Kidney epithelial cell (primary cell): ENCODE measurements at regions not wholly inside any gene's neighbourhood (a gene's known extent, or its start where the extent isn't known, plus 50 kb on each side); places are given as distances from the start of the nearest gene placed in this dataset.

Experiments
- DNase-seq: peaks from one replicate; pipeline ENCODE4 v3.0.0-alpha.2; 2010; ENCODE audit warnings: low read depth
- H3K27me3 ChIP-seq: 2 replicates; pipeline ENCODE4 v1.6.0; 2011; ENCODE audit warnings: low read length; ENCODE audit not compliant: control insufficient read depth, insufficient read depth
- H3K36me3 ChIP-seq: 2 replicates; pipeline ENCODE4 v1.5.1; 2011; ENCODE audit warnings: low read length; ENCODE audit not compliant: control insufficient read depth, insufficient read depth
- H3K4me3 ChIP-seq: 2 replicates; pipeline ENCODE4 v1.5.1; 2011; ENCODE audit warnings: low read depth, mild to moderate bottlenecking, control low read depth, low read length
- TF ChIP-seq, protein P1 (sequence below): IDR thresholded peaks from 2 replicates; pipeline ENCODE4 v1.5.1; 2011; ENCODE audit warnings: mild to moderate bottlenecking, moderate library complexity, low read length, control low read depth, inconsistent platforms; ENCODE audit not compliant: insufficient read depth, poor library complexity, severe bottlenecking

GRCh38 chr4:148563684-148564083 lies 121.5 kb upstream of the NR3C2 start:
- no peak overlapping the region for H3K4me3 ChIP-seq
- no peaks in the 10 kb centered on the region for H3K27me3 ChIP-seq
- TF ChIP-seq, protein P1, sequence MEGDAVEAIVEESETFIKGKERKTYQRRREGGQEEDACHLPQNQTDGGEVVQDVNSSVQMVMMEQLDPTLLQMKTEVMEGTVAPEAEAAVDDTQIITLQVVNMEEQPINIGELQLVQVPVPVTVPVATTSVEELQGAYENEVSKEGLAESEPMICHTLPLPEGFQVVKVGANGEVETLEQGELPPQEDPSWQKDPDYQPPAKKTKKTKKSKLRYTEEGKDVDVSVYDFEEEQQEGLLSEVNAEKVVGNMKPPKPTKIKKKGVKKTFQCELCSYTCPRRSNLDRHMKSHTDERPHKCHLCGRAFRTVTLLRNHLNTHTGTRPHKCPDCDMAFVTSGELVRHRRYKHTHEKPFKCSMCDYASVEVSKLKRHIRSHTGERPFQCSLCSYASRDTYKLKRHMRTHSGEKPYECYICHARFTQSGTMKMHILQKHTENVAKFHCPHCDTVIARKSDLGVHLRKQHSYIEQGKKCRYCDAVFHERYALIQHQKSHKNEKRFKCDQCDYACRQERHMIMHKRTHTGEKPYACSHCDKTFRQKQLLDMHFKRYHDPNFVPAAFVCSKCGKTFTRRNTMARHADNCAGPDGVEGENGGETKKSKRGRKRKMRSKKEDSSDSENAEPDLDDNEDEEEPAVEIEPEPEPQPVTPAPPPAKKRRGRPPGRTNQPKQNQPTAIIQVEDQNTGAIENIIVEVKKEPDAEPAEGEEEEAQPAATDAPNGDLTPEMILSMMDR, result no peak
- DNase-seq, result no peak
- no peaks in the 10 kb centered on the region for H3K36me3 ChIP-seq

- TF ChIP-seq, protein P1, result no peak
- H3K27me3 ChIP-seq, result no peaks in the 10 kb centered on the region
- DNase-seq, result no peak
- H3K4me3 ChIP-seq, result no peak overlapping the region
- H3K36me3 ChIP-seq, result no peaks in the 10 kb centered on the region
Observed at GRCh38 chr4:148561467-148561866, 119.3 kb upstream of the NR3C2 start.

DNA sequence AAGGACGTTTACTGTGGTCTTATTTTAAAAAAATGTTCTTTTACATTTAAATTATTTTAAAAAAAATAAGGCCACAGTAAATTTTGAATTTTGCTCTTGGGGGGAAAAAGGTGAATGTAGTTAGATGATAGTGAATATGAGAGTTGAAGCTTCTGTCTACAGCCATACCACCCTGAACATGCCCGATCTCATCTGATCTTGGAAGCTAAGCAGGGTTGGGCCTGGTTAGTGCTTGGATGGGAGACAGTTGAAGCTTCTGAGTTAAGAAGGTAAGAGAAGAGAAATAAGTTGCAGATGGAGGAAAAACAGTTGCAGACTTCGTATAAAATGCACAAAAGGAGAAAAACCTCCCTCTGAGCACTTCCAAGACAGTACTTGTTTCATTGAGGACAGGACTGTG lies 115.6 kb upstream of the NR3C2 start:
- Histone ChIP-seq H3K36me3 (no peaks in the 10 kb centered on the region), H3K27me3 (no peaks in the 10 kb centered on the region), H3K4me3 (no peak overlapping the region)
- TF ChIP-seq, protein P1, result no peak
- DNase-seq, result no peak

GRCh38 chr4:148550788-148551187 lies 108.6 kb upstream of the NR3C2 start:
- H3K4me3 ChIP-seq, result no peak overlapping the region
- no peaks in the 10 kb centered on the region for H3K27me3 ChIP-seq
- TF ChIP-seq, protein P1, result no peak
- no peak for DNase-seq
- no peaks in the 10 kb centered on the region for H3K36me3 ChIP-seq

DNA sequence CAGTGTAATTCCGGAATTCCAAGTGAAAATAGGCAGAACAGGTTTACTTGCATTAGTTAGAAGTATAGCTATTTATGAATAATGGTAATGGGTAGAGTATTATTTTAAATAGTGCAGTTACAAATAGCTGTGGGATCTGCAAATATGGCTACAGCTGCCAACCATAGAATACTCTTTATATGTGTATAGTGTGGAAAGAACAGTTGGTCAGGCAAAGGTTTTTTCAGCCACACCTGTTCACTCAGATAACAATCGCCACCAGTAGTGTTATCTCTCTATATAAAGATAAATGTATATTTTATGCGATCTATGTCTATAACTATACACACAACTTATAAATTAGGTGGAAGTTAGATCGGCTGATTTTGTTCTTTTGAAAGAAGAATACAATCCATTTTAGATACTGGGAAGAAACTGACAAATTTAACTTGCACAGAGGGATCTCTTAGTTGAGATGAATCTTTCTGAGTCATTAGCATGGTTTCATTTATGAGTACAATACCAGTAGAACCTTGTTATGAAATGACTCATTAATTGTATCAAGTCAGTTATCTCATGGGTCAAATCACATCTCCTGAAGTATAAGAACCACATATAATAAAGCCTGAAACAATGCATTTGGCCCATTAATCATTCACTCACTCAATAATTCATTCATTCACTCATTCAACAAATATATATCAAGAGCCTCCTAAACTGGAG lies 100.9 kb upstream of the NR3C2 start:
- DNase-seq, result no peak
- TF ChIP-seq, protein P1, result no peak
- Histone ChIP-seq H3K27me3 (no peaks in the 10 kb centered on the region), H3K4me3 (no peak overlapping the region), H3K36me3 (no peaks in the 10 kb centered on the region)
